T follicular helper cell (primary cell): ENCODE measurements at regions not wholly inside any gene's neighbourhood (a gene's known extent, or its start where the extent isn't known, plus 50 kb on each side); places are given as distances from the start of the nearest gene placed in this dataset.

Experiments used
- DNase-seq: peaks from one replicate; pipeline ENCODE4 v3.0.0-alpha.2; 2020; ENCODE audit warnings: low read depth

DNA sequence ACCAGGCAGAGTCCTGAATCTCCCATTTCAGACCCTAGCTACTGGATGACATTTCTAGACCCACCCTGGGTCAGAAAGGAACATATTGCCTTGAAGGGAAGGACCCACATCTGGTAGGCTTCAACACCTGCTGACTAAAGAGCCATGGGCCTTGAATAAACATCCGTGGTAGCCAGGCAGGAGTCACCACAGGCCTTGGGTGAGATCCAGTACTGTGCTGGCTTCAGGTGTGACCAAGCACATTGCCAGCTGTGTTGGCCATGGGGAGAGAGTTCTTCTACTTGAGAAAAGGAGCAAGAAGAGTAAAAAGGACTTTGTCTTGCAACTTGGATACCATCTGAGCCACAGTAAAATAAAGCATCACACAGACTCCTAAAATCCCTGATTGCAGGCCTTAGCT lies 332.6 kb downstream of the SLC16A7 start:
- DNase-seq = no peak

DNA sequence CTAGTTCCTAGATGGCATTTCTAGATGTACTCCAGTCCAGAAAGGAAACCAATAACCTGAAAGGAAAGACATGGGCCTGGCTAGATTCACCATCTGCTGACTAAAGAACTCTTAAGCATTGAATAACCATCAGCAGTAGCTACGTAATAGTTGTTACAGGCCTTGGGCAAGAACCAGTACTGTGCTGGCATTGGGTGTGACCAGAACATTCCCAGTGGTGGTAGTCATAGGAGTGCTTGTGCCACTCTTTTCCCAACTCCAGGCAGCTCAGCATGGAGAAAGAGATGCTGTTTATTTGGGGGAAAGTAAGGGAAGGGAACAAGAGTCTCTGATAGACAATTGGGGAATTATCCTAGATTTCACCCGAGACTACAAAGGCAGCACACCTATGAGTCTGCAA lies 333.3 kb downstream of the SLC16A7 start:
- DNase-seq = no peak

DNA sequence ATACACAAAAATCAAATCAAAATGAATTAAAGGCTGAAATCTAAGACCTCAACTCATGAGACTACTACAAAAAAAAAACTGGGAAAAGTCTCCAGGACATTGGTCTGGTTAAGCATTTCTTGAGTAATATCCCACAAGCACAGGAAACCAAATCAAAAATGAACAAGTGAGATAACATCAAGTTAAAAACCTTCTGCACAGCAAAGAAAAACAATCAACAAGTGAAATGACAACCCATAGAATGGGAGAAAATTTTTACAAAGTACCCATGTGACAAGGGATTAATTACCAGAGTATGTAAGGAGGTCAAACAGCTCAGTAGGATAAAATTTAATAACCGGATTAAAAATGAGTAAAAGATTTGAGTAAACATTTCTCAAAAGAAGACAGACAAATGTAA lies 338.7 kb downstream of the SLC16A7 start:
- no peak for DNase-seq

DNA sequence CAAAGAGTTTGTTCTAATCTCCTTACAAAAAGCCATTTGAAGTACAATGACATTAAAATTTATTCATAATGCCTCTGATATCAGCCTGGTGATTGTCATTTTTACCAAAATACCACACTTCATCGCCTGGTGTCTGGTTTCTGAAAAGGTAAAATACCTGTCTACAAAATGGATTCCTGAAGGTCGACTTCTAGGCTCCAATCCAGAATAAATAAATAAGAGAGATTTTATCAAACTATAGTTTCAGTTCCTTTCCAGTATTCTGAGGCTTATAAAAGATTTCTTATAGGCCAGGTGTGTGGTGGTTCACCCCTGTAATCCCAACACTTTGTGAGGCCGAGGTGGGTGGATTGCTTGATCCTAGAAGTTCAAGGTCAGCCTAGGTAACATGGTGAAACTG lies 340.7 kb downstream of the SLC16A7 start:
- no peak for DNase-seq

DNA sequence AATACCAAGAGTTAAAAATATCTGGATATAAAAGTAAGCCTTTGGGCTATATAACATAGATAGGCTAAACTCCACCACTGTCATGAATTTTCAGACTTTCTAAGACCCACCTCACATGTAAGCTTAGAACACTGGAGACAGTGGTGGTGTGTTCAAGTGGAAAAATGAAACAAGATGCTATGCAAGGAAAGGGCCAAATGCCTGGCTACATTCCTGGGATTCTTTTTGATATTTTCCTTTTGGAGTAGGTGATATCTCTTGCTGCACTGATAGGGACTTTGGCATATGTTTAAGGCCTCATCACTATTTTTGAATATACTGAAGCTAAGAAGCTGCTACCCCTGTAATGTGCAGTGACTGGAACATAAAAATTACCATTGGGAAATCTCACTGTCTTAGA lies 341.3 kb downstream of the SLC16A7 start:
- no peak for DNase-seq

DNA sequence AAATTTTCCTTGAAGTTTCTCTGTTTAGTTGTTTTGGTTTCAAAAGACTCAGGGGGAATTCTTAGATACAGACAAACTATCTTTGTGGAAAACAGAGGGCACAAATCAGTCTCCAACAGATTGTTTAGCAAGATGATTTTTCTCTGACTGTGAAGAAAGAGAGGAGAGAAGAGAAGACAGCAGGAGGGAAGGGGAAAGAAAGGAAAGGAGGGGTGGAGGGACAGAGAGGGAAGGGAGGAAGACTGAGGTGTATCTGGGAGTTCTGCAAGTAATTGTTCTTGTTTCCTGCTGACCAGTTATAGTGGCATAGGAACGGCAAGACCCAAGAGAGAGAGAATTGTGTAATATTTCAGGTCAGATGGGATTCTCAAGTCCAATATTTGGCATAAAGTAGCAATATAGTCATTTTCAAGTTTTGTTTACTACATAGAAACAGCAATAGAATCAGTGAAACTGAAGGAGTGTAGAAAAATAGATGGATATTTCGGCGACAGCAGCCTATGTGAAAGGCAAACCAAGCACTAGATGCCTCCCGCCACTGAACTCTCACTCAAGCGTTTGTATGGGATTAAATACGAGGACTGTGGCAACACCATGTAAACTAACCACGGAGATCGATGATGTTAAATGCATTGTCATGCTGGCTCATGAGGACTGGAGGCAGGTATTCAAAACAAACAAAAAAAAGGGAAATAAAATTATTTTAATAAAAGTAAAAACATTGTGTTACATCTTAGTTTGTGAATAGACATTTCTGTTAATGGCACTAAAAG lies 342.5 kb downstream of the SLC16A7 start:
- DNase-seq = no peak

DNA sequence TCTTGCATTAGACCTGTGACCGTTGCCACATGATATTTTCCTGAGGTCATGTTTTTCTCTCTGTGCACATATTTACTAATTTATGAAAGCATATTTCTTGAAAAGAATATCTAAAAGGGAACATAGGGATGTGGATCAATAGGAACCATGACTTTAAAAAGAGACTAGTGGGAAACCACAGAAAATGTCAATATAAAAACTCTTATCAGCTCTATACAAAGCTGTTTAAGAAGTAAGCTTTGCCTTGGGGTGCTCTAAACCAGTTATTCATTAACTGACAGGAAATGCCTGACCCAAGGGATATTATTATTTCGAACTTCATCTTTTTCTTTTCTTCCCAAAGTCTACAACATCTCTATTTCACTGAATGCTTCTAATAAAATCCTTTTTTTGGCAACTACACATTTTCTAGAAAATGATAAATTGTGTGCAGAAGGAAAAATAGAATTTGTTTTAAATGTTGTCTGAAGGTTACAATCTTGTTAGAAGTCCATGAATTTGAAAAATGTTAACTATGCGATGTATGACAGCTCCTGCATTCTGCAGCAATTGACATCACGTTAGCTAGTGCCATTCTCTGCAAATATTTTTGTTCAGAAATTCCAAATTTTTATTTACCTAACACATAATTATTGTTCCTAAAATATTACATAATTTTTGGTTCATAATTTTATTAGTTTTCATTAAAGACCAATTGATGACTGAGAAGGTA lies 345.0 kb downstream of the SLC16A7 start:
- DNase-seq = no peak

DNA sequence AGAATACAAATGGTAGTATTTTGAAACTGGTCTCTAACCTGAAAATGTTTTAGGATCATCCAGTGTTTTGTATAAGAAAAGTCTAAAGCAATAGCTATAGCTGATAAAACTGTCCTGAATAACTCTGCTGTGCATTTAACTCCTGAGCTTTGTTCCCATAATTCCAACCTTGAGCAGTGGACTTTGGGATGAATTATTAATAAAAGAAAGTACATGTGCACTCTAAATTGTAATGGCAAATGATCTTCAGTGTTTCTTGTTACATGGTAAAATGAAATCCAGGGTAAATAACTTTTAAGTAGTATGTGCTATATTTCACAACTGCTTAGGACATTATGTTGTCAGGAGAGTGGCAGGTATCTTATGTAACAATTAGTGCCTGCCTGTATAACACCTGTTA lies 345.6 kb downstream of the SLC16A7 start:
- no peak for DNase-seq

DNA sequence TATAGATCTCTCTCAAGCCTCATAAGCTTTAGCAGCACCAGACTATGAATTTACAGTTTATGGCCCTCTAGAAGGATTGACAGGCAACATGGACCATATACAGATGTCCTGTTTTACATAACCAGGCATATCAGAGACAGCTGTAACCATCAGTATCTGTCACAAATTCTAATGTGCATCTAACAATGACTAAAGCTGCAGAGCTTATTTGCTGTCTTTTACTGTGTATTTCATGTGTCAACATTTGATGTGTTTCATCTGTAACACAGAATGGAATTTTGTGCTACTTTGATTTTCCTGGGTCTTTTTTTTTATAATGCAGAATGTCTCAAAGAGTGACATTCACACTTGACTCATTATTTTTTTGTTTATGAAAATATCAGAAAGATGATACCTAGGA lies 348.3 kb downstream of the SLC16A7 start:
- no peak for DNase-seq

DNA sequence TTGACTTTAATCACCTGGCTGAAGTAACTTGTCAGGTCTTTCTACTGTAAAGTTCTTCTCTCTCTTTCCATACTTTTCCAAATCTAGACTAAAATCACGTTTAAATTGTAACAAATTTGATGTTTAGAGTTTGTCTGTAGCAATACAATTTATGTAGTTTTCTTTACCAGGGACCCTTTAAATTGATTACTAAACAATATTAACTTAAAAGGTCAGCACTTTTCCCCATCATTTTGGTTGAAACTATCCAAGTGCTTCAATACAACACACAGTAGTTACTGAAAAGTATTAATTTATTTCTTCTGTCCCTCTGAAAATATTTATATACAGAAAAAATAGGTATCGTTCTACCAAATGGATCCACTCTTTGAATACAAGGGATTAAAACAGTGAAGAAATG lies 350.8 kb downstream of the SLC16A7 start:
- DNase-seq = no peak

DNA sequence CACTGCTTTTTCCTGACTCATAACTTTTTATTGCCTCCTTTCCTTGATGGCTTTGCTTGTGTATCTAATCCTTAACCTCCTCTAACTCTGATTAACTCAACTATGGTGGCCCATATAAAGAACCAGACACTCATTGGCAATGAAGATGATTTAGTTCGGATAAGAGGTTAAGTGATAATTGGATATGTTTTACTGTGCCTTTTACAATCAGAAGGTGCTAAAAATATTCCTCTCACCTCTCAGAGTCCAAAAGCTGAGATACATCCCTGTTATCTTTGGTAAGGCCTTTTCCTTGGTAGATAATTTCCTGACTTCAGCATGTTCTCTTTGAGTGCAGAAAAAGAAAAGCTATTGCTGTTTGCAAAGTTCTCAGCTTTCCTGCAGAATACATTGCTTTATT lies 367.7 kb downstream of the SLC16A7 start:
- DNase-seq = no peak

DNA sequence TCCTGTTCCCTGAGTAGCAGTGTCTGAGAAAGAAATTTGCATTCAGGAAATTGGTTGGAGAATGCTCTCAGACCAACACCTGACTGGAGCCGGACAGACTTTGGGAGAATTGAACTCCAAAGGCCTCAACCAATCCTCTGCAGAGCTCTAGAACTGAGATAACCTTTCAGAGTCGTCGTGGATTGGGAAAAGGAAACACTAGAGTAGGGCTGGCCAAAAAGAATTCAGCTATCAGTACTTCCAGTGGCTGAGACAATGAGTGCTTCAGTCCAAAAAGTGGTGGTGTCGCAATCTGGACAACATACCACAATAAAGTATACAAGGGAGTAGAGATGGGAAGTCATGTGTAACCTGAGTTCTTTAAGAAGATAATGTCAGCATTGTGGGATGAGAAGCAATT lies 377.1 kb downstream of the SLC16A7 start:
- DNase-seq = no peak

DNA sequence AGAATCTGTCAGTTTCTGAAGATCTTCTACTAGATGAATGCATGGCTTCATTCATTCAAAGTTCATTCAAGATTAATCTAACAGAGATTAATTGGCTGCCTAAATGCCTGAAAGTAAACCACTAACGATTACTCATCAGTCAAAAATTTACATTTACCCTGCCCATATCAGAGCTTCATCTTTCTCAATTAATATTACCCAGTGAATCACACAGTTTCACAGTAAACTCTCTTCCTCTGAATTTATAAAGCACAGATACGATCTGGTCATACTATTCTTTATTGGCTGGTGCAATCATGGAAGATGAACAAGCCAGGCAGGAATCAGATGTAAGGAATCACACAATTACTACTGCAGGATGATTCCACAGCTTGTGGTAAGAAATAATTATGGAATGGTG lies 377.7 kb downstream of the SLC16A7 start:
- DNase-seq = no peak

DNA sequence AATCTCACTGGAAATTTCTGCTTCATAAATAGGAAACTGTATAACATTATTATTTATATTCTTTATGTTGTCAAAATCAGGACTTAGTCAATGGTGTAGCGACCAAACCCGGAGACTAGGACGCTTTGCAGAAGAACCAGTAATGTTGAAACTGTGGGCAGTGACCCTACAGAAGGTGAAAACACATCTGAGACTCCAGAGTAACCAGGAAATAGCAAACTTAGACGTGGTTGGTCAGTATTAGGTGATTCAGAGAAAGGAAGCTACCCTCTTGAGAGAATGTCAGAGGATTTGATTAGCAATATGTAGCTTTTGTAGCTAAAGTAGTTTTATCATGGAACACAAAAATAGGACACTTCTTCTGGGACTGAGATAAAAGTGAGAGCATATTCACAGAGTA lies 381.9 kb downstream of the SLC16A7 start:
- DNase-seq = no peak

DNA sequence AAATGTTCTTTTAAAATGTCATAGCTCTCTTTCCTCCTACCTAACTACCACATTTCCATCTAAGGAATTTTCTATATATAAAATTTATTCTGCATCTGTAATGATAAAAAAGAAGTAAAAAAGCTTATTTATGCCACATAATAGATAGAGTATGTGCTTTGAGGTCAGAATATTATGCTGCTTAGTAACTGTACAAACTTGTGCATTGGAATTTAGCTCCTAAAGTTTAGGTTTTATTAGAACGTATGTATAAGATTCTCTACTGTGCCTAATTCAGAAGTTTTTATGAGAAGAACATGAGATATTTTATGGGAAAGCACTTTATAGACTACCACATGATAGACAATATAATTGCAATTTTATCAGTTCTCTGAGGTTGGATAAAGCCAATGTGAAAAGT lies 384.6 kb downstream of the SLC16A7 start:
- DNase-seq = no peak

DNA sequence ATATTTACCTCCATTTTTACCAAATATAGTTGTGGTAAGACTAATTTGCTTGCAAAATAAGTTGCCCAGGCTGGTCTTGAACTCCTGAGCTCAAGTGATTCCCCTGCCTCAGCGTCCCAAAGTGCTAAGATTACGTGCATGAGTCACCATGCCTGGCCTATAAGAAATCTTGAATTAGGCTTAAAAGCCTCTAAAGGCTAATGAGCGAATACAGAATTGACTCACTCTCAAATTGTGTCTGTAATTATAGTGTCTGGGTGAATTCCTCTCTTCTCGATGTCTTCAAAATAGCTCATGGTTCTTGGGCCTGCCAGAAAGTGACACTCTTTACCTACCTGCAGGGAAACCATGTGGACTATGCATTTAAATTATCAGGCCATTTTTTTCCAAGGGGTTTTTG lies 403.5 kb downstream of the SLC16A7 start:
- DNase-seq = no peak

DNA sequence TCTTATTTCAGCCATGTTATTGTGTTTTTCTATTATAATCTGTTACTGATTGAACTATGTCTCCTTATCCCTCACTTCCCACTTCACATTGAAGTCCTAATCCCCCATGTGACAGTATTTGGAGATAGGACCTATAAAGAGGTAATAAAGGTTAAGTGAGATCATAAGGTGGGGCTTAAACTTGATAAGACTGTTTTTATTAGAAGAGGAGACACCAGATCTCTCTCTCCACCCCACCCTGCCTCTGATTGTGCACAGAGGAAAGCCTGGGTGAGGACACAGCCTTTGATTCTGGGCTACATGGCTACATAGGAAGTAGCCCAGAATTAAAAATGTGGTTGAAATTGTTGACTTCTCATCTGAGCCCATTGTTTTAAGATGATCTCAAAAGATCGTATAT lies 414.7 kb downstream of the SLC16A7 start:
- DNase-seq = no peak

DNA sequence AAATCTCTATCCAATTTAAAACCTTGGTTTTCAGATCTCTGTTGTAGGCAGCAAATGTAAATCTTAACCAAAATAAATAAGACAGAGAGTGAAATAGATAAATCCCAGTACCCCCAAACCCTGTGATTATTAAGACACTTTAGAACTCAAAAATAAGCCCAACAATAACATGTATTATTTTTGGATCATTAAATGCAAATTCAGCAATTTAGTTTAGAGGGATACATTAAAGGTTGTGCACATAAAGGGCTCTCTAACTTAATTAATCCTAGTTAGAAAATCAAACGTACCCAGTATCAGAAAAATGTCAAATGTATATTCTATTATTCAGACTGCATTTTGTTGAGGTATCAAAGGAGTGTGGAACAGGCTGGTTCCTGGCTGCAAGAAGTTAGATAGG lies 416.8 kb downstream of the SLC16A7 start:
- no peak for DNase-seq

DNA sequence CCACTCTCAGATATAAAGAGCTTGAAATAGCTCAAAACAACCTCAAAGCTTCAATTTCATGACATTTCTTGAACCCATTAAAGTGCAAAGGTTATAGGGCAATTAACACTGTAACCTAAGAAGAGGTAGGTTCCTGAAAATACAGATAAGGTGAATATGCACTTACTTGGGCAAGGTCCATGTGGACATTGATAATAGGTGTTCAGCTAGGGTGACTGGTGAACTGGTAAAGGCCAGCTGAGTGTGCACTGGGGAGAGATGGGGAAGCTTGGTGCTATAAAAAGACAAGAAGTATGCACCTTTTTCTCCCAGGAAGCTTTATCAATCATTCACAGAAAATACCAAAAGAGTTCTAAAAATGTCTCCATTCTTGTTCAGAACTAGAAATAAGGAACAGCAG lies 418.6 kb downstream of the SLC16A7 start:
- DNase-seq = no peak

DNA sequence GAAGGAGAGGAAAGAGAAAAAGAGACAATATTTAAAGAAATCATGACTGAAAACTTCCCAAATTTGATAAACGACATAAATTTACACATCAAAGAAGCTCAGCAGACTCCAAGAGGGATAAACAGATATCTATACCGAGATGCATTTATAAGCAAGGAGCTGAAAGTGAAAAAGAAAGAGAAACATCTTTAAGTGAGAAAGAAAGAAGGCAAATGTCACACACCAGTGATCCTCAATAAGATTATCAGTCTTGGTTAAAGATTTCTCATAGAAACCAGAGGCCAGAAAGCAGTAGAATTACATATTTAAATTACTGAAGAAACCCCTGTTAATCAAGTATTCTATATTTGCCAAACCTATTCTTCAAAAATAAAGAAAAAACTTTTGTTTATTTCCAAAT lies 424.2 kb downstream of the SLC16A7 start:
- no peak for DNase-seq

DNA sequence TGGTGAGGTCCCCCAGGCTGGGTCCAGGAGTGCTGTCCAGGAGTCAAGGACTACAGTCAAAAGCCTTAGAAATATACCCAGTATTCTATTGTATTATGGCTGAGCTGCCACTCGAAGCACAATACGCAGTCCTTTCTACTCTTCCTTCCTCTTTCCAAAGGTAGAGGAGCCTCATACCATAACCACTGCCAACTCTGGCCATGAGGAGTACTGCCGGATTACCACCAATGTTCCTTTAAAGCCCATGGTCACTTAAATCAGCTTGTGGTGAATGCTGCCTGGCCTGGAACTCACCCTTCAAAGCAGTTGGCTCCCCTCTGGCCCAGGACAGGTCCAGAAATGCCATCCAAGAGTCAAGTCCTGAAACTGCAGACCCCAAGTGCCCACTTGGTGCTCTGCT lies 425.4 kb downstream of the SLC16A7 start:
- no peak for DNase-seq

DNA sequence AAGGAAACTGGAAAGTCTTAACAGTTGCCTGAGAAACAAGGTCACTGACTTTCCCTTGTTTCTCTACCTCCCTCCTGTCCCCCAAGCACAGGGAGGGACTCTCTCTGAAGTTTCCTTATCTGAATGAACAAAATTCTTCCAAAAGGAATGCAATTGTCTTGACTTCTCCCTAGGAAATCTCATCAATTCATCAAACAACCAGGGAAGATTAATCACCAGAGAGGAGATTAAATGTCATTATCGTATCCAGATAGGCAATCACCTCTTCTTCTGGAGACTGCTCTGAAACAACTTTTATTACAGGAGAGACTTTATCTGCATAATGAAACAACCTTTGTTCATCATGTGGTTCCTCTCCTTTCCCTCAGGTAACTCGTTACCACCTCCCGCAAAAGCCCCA lies 431.4 kb downstream of the SLC16A7 start:
- no peak for DNase-seq

DNA sequence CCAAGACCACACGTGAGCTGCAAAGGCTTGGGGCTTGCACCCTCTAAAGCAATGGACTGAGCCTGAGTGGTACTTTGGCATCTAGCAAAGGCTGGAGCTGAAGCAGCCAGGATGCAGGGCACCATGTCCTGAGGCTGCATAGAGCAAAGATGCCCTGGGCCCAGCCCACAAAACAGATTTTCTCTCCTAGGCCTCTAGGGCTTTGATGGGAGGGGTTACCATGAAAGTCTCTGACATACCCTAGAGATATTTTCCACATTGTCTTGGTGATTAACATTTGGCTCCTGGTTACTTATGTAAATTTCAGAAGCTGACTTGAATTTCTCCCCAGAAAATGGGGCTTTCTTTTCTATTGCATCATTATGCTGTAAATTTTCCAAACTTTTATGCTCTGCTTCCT lies 438.3 kb downstream of the SLC16A7 start:
- no peak for DNase-seq

DNA sequence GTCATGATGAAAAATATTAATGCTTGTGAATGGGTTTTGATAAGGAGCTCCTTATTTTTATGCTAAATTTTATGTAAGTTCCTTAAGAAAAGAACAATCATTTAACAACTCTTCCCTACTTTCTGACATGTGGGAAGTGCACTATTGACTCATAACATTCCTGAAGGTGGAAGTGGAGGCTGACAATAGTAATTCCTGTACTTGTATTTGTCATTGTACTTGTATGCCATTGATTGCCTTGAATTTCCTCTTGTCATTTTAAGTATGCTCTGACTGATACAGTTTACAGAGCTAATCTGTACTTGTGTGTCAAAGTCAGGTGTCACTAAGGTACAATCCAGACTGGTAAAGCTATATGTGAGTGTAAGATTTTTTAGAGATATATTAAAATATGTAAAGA lies 440.0 kb downstream of the SLC16A7 start:
- DNase-seq = no peak
